Fibroblast of lung (primary cell): ENCODE measurements at regions not wholly inside any gene's neighbourhood (a gene's known extent, or its start where the extent isn't known, plus 50 kb on each side); places are given as distances from the start of the nearest gene placed in this dataset.
"Not testable (repeated sequence)": the region's sequence is repeated elsewhere in the genome, so short reads cannot be mapped to it uniquely, and the experiment has no call there.

Source experiments
- DNase-seq, 2 donors: peaks; one replicate each; pipeline versions ENCODE4 v3.0.0 to v3.0.0-alpha.2; 2010; ENCODE audit warnings: low read depth in 2 of 2
- H2AFZ ChIP-seq: 2 replicates; pipeline ENCODE4 v1.5.1; 2012; ENCODE audit warnings: low read length, control low read depth, inconsistent platforms
- H3K27ac ChIP-seq: 2 replicates; pipeline ENCODE4 v1.5.1; 2011; ENCODE audit warnings: low read length, control low read depth; ENCODE audit not compliant: insufficient read depth
- H3K27me3 ChIP-seq: 2 replicates; pipeline ENCODE4 v1.5.1; 2011; ENCODE audit warnings: mild to moderate bottlenecking, low read length; ENCODE audit not compliant: control insufficient read depth, insufficient read depth
- H3K36me3 ChIP-seq: 2 replicates; pipeline ENCODE4 v1.5.1; 2011; ENCODE audit warnings: low read length; ENCODE audit not compliant: control insufficient read depth, insufficient read depth
- H3K4me1 ChIP-seq: 2 replicates; pipeline ENCODE4 v1.5.1; 2011; ENCODE audit warnings: low read length; ENCODE audit not compliant: control insufficient read depth, insufficient read depth; ENCODE audit errors: extremely low read depth
- H3K4me2 ChIP-seq: 2 replicates; pipeline ENCODE4 v1.5.1; 2011; ENCODE audit warnings: low read length, control low read depth; ENCODE audit not compliant: insufficient read depth; ENCODE audit errors: extremely low read depth
- H3K4me3 ChIP-seq, 4 experiments: fragments of 200-600 bp in 1 of 4; sonication (generic) in 1 of 4; replicated peaks in 1 of 4; 2 replicates each; pipeline ENCODE4 v1.5.1; 2011 to 2016; ENCODE audit warnings: low read length in 4 of 4, low read depth in 3 of 4, mild to moderate bottlenecking in 3 of 4, control low read depth in 2 of 4, inconsistent platforms in 1 of 4, mixed read lengths in 1 of 4; ENCODE audit not compliant: insufficient read depth in 1 of 4; ENCODE audit errors: control extremely low read depth in 1 of 4
- H3K79me2 ChIP-seq: 2 replicates; pipeline ENCODE4 v1.5.1; 2012; ENCODE audit warnings: mild to moderate bottlenecking, low read length, inconsistent platforms; ENCODE audit not compliant: control insufficient read depth, insufficient read depth
- H3K9ac ChIP-seq: 2 replicates; pipeline ENCODE4 v1.5.1; 2011; ENCODE audit warnings: mild to moderate bottlenecking, low read length, control low read depth; ENCODE audit not compliant: insufficient read depth
- H3K9me3 ChIP-seq: 2 replicates; pipeline ENCODE4 v1.5.1; 2012; ENCODE audit warnings: low read depth, low read length; ENCODE audit not compliant: control insufficient read depth, insufficient read depth
- H4K20me1 ChIP-seq: 2 replicates; pipeline ENCODE4 v1.5.1; 2011; ENCODE audit warnings: low read length; ENCODE audit not compliant: control insufficient read depth, insufficient read depth; ENCODE audit errors: extremely low read depth
- CTCF ChIP-seq, 2 donors: IDR thresholded peaks in 1 of 2; conservative IDR thresholded peaks in 1 of 2; 1 replicate in 1 of 2; 2 replicates in 1 of 2; pipeline ENCODE4 v1.5.1; 2011 to 2012; ENCODE audit warnings: low read length in 2 of 2, control low read depth in 1 of 2, inconsistent platforms in 1 of 2, low read depth in 1 of 2, mild to moderate bottlenecking in 1 of 2
- EZH2 ChIP-seq: IDR thresholded peaks from 2 replicates; pipeline ENCODE4 v1.5.1; 2012; ENCODE audit warnings: low read length, control low read depth, mild to moderate bottlenecking; ENCODE audit errors: missing control alignments

- Histone ChIP-seq H4K20me1 (no peaks in the 10 kb centered on the region), H3K36me3 (no peaks in the 10 kb centered on the region), H3K27me3 (peaks cover 31% of the 10 kb centered on the region), H3K4me1 (peaks cover 6% of the 10 kb centered on the region), H3K9ac (no peak overlapping the region), H3K4me3 (peak overlapping the region in 2 of 4 experiments; percentile 23 to 28), H3K9me3 (no peaks in the 10 kb centered on the region), H3K79me2 (no peaks in the 10 kb centered on the region), H3K4me2 (peak overlapping the region; percentile 90), H2AFZ (no peak overlapping the region), H3K27ac (no peak overlapping the region)
- DNase-seq, result peak in 1 of 2 donors; percentile 2
- TF ChIP-seq EZH2 (no peak), CTCF (conservative IDR thresholded peaks at IDR 0.05 in 1 of 2, IDR thresholded peaks at IDR 0.05 in 1 of 2; ENCODE audit: low read depth in 1 of 2, low read length in 2 of 2) (no peak)
Observed at GRCh38 chr20:25863536-25864325, 167.1 kb upstream of the ZNF337 start.

- Histone ChIP-seq H3K27me3 (peaks cover 37% of the 10 kb centered on the region), H3K4me2 (peak overlapping the region; percentile 90), H3K4me3 (peak overlapping the region in 2 of 4 experiments; percentile 23 to 28)
- H3K4me1 ChIP-seq, H3K79me2 ChIP-seq, H3K9ac ChIP-seq, H4K20me1 ChIP-seq, H3K9me3 ChIP-seq, H3K27ac ChIP-seq, H2AFZ ChIP-seq, H3K36me3 ChIP-seq: not testable (repeated sequence)
- peak; percentile 60 to 64 for DNase-seq
Observed at GRCh38 chr20:25862967-25863530, 166.4 kb upstream of the ZNF337 start.

GRCh38 chr20:25860531-25861150 is 164.0 kb upstream of the ZNF337 start:
- Histone ChIP-seq H3K36me3 (no peaks in the 10 kb centered on the region), H3K4me3 (no peak overlapping the region), H3K4me2 (no peak overlapping the region), H3K9ac (no peak overlapping the region), H3K4me1 (peaks cover 6% of the 10 kb centered on the region), H3K9me3 (no peaks in the 10 kb centered on the region), H3K79me2 (no peaks in the 10 kb centered on the region), H3K27me3 (peaks cover 37% of the 10 kb centered on the region), H4K20me1 (no peaks in the 10 kb centered on the region), H3K27ac (no peak overlapping the region), H2AFZ (no peak overlapping the region)
- TF ChIP-seq EZH2 (no peak), CTCF (conservative IDR thresholded peaks at IDR 0.05 in 1 of 2, IDR thresholded peaks at IDR 0.05 in 1 of 2; ENCODE audit: low read depth in 1 of 2, low read length in 2 of 2) (no peak)
- no peak for DNase-seq
